GM12892 (cell line): ENCODE measurements at regions not wholly inside any gene's neighbourhood (a gene's known extent, or its start where the extent isn't known, plus 50 kb on each side); places are given as distances from the start of the nearest gene placed in this dataset.

Source experiments
- POLR2A ChIP-seq: IDR thresholded peaks from 2 replicates; pipeline ENCODE4 v1.6.1; 2011; ENCODE audit warnings: low read depth, low read length, control low read depth
- POLR2AphosphoS5 ChIP-seq: IDR thresholded peaks from 2 replicates; pipeline ENCODE4 v1.6.1; 2011; ENCODE audit warnings: low read depth, low read length, control low read depth

DNA sequence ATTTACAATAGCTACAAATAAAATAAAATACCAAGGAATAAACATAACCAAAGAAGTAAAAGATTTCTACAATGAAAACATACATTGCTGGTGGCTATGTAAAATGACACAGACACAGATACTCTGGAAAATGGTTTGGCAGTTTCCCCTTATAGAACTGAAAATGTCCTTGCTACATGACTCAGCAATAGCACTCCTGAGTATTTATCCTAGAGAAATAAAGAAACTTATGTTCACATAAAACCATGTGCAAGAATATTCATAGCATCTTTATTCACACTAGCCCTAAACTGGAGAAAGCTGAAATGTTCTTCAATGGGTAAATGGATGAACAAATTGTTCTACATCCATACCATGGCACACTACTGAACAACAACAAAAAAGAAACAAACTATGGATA, 100.2 kb upstream of the RFC3 start:
- TF ChIP-seq POLR2AphosphoS5 (no peak), POLR2A (no peak)
